ENCODE measurements at regions not wholly inside any gene's neighbourhood (a gene's known extent, or its start where the extent isn't known, plus 50 kb on each side); places are given as distances from the start of the nearest gene placed in this dataset.

DNA sequence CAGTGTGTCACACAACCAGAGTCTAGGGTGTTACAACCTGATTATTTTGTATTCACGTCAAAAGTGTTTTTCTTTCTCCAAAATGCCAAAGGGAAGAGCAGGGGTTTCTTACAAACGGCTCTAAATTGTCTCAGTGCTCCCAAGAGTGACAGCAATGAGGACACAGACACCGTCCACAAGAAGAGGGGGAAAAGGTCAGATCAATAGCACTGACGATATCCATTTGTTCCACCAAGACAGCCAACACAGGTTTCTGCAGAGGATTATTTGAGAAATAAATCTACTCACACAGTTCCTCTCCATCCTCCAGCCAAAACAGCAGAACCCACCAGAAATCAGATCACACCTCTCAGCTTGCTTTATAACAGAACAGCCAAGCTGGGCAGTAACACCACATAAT, 193.9 kb downstream of the SEC16B start:
- TF ChIP-seq, protein P1, sequence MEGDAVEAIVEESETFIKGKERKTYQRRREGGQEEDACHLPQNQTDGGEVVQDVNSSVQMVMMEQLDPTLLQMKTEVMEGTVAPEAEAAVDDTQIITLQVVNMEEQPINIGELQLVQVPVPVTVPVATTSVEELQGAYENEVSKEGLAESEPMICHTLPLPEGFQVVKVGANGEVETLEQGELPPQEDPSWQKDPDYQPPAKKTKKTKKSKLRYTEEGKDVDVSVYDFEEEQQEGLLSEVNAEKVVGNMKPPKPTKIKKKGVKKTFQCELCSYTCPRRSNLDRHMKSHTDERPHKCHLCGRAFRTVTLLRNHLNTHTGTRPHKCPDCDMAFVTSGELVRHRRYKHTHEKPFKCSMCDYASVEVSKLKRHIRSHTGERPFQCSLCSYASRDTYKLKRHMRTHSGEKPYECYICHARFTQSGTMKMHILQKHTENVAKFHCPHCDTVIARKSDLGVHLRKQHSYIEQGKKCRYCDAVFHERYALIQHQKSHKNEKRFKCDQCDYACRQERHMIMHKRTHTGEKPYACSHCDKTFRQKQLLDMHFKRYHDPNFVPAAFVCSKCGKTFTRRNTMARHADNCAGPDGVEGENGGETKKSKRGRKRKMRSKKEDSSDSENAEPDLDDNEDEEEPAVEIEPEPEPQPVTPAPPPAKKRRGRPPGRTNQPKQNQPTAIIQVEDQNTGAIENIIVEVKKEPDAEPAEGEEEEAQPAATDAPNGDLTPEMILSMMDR (IDR thresholded peaks at IDR 0.05): no peak
- no peak for TF ChIP-seq POLR2A (IDR thresholded peaks at IDR 0.05)
